ENCODE measurements at regions not wholly inside any gene's neighbourhood (a gene's known extent, or its start where the extent isn't known, plus 50 kb on each side); places are given as distances from the start of the nearest gene placed in this dataset.

DNA sequence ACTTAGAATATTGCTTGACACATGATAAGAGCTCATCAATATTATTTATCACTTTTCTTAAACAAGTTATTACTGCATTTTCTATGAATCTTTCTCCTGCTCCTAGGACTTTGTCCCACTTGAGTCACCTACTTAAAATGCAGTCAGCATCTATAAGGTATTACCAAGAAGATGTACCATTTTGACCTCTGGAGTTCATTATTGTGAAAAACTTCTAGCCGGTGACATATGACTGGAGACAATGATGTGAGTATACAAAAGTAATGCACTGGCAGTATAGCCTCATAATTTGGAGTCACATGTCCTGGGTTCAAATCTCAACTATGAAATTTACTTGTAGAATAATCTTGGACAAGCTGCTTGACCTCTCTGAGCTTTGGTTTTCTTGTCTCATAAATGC lies 278.5 kb downstream of the PLPP3 start:
- CTCF ChIA-PET (ENCODE audit: unreplicated experiment) = no interaction called here
- BruUV-seq (replicated peaks) = no TSS peak

DNA sequence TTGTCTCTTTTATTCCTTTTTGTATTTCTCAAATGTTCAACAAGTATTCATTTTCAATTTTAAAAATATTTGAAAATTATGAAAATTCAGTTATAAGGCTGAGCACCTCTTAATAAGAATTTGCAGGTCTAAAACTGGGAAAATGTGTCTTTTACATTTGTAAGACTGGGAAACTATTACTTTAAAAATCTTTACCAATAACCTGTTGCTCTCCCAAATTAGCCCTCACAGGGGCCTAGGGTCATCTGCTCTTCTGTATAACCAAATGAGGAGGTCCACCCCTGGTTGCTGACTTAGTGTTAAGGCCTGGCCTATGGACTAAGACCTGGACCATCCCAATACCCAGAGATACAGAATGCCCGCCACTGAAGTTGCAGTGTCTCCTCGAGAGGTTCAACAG lies 280.5 kb downstream of the PLPP3 start:
- no peaks in the 10 kb centered on the region for H4K20me1 ChIP-seq (ENCODE audit: insufficient read depth, low read length)
- H3K36me3 ChIP-seq (ENCODE audit: insufficient read depth, low read length) = no peaks in the 10 kb centered on the region
- no peaks in the 10 kb centered on the region for H3K79me2 ChIP-seq (ENCODE audit: insufficient read depth, low read depth, low read length)
- no peaks in the 10 kb centered on the region for H3K9me3 ChIP-seq (ENCODE audit: low read length)
- H3K4me1 ChIP-seq (ENCODE audit: insufficient read depth, low read length, poor library complexity, severe bottlenecking) = no peaks in the 10 kb centered on the region
- no TSS peak for BruUV-seq (replicated peaks)
- ChIA-PET POLR2A (no interaction called here), CTCF (ENCODE audit: unreplicated experiment) (no interaction called here)
- no peak overlapping the region for H3K4me2 ChIP-seq (ENCODE audit: low read length)
- H3K4me3 ChIP-seq (ENCODE audit: low read depth, low read length, poor library complexity, severe bottlenecking) = no peak overlapping the region
- intact Hi-C loops (cut with micrococcal nuclease; ENCODE audit: unreplicated experiment) = no loop called here
- no peak overlapping the region for H3K27ac ChIP-seq (ENCODE audit: low read depth, low read length, poor library complexity, severe bottlenecking)
- no peak overlapping the region for H2AFZ ChIP-seq (ENCODE audit: low read length)
- TF ChIP-seq, protein P1, sequence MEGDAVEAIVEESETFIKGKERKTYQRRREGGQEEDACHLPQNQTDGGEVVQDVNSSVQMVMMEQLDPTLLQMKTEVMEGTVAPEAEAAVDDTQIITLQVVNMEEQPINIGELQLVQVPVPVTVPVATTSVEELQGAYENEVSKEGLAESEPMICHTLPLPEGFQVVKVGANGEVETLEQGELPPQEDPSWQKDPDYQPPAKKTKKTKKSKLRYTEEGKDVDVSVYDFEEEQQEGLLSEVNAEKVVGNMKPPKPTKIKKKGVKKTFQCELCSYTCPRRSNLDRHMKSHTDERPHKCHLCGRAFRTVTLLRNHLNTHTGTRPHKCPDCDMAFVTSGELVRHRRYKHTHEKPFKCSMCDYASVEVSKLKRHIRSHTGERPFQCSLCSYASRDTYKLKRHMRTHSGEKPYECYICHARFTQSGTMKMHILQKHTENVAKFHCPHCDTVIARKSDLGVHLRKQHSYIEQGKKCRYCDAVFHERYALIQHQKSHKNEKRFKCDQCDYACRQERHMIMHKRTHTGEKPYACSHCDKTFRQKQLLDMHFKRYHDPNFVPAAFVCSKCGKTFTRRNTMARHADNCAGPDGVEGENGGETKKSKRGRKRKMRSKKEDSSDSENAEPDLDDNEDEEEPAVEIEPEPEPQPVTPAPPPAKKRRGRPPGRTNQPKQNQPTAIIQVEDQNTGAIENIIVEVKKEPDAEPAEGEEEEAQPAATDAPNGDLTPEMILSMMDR (conservative IDR thresholded peaks at IDR 0.05; ENCODE audit: low read length) = no peak
- no peak for TF ChIP-seq EZH2phosphoT487 (IDR thresholded peaks at IDR 0.05; ENCODE audit: borderline replicate concordance, low read depth, low read length)
- H3K9me2 ChIP-seq (ENCODE audit: insufficient read depth, low read length) = no peaks in the 10 kb centered on the region
- no peak for DNase-seq (ENCODE audit: low spot score)

More for the DNA sequence above, 278.5 kb downstream of the PLPP3 start:
- Histone ChIP-seq H3K9me3 (ENCODE audit: low read length) (no peaks in the 10 kb centered on the region), H3K36me3 (ENCODE audit: insufficient read depth, low read length) (no peaks in the 10 kb centered on the region), H2AFZ (ENCODE audit: low read length) (no peak overlapping the region), H3K4me1 (ENCODE audit: insufficient read depth, low read length, poor library complexity, severe bottlenecking) (no peaks in the 10 kb centered on the region), H3K27ac (ENCODE audit: low read depth, low read length, poor library complexity, severe bottlenecking) (no peak overlapping the region), H4K20me1 (ENCODE audit: insufficient read depth, low read length) (no peaks in the 10 kb centered on the region), H3K4me3 (ENCODE audit: low read depth, low read length, poor library complexity, severe bottlenecking) (no peak overlapping the region), H3K79me2 (ENCODE audit: insufficient read depth, low read depth, low read length) (no peaks in the 10 kb centered on the region), H3K4me2 (ENCODE audit: low read length) (no peak overlapping the region), H3K9me2 (ENCODE audit: insufficient read depth, low read length) (no peaks in the 10 kb centered on the region)
- DNase-seq (ENCODE audit: low spot score) = no peak
- intact Hi-C loops (cut with micrococcal nuclease; ENCODE audit: unreplicated experiment) = no loop called here
- TF ChIP-seq EZH2phosphoT487 (IDR thresholded peaks at IDR 0.05; ENCODE audit: borderline replicate concordance, low read depth, low read length) = no peak
- TF ChIP-seq, protein P1 (conservative IDR thresholded peaks at IDR 0.05; ENCODE audit: low read length) = no peak
- POLR2A ChIA-PET = interaction anchor here (1.4 kb wide), 1 partner anchor 19 kb away, joined by 6 read pairs; no protein-coding TSS in a partner anchor

DNA sequence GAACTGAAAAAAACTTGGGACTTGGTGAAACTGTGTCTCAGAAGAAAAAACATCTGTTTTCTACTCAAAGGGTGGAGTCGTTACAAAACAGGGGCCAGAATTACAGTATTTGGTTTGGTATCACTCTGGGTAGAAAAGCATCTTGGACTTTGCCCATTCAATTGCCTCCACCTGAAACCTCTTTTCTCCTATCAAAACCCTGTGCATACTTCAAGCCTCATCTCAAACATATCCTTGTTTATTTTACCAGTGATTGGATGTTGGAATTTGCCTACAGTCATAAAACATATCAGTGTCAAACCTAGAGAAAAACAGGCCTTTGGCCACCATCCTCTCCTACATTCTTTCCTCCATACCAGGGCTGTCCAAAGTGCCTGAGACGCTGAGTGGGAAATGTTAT lies 281.5 kb downstream of the PLPP3 start:
- POLR2A ChIA-PET = no interaction called here
- no peaks in the 10 kb centered on the region for H4K20me1 ChIP-seq (ENCODE audit: insufficient read depth, low read length)
- no peaks in the 10 kb centered on the region for H3K4me1 ChIP-seq (ENCODE audit: insufficient read depth, low read length, poor library complexity, severe bottlenecking)
- H3K27ac ChIP-seq (ENCODE audit: low read depth, low read length, poor library complexity, severe bottlenecking) = no peak overlapping the region
- H3K36me3 ChIP-seq (ENCODE audit: insufficient read depth, low read length) = no peaks in the 10 kb centered on the region
- no peak overlapping the region for H3K4me2 ChIP-seq (ENCODE audit: low read length)
- intact Hi-C loops (cut with micrococcal nuclease; ENCODE audit: unreplicated experiment) = no loop called here
- BruUV-seq (replicated peaks) = no TSS peak
- no peak for DNase-seq (ENCODE audit: low spot score)
- CTCF ChIA-PET (ENCODE audit: unreplicated experiment) = no interaction called here
- H3K9me3 ChIP-seq (ENCODE audit: low read length) = no peaks in the 10 kb centered on the region
- no peak overlapping the region for H3K4me3 ChIP-seq (ENCODE audit: low read depth, low read length, poor library complexity, severe bottlenecking)
- no peak overlapping the region for H2AFZ ChIP-seq (ENCODE audit: low read length)
- H3K9me2 ChIP-seq (ENCODE audit: insufficient read depth, low read length) = no peaks in the 10 kb centered on the region
- H3K79me2 ChIP-seq (ENCODE audit: insufficient read depth, low read depth, low read length) = no peaks in the 10 kb centered on the region
- no peak for TF ChIP-seq EZH2phosphoT487 (IDR thresholded peaks at IDR 0.05; ENCODE audit: borderline replicate concordance, low read depth, low read length)
- TF ChIP-seq, protein P1 (conservative IDR thresholded peaks at IDR 0.05; ENCODE audit: low read length) = no peak
